ENCODE measurements at regions not wholly inside any gene's neighbourhood (a gene's known extent, or its start where the extent isn't known, plus 50 kb on each side); places are given as distances from the start of the nearest gene placed in this dataset.
"Not testable (repeated sequence)": the region's sequence is repeated elsewhere in the genome, so short reads cannot be mapped to it uniquely, and the experiment has no call there.

DNA sequence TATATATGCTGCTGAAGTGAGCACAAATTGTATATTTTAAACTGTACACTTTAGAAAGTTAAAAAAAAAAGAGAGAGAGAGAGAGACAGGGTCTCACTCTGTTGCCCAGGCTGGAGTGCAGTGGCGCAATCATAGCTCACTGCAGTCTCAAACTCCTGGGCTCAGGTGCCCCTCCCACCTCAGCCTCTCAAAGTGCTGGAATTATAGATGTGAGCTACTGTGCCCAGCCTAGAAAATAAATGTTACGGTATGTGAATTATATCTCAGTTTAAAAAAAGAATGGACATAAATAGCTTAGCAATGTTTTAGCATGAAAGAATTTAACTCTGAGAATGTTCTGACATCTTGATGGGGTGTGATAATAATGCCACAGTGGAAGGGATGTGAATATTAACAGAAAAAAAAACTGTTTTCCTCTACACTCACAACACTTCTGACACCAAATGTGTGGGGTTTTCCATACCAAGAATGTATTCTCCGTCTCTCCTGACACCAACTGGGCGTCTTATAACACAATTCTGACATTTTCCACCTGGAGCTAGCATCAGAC, 162.1 kb downstream of the PLCE1 start:
- TF ChIP-seq, protein P1, sequence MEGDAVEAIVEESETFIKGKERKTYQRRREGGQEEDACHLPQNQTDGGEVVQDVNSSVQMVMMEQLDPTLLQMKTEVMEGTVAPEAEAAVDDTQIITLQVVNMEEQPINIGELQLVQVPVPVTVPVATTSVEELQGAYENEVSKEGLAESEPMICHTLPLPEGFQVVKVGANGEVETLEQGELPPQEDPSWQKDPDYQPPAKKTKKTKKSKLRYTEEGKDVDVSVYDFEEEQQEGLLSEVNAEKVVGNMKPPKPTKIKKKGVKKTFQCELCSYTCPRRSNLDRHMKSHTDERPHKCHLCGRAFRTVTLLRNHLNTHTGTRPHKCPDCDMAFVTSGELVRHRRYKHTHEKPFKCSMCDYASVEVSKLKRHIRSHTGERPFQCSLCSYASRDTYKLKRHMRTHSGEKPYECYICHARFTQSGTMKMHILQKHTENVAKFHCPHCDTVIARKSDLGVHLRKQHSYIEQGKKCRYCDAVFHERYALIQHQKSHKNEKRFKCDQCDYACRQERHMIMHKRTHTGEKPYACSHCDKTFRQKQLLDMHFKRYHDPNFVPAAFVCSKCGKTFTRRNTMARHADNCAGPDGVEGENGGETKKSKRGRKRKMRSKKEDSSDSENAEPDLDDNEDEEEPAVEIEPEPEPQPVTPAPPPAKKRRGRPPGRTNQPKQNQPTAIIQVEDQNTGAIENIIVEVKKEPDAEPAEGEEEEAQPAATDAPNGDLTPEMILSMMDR (IDR thresholded peaks at IDR 0.05): no peak
- no peak for TF ChIP-seq POLR2A (IDR thresholded peaks at IDR 0.05)
- Histone ChIP-seq H3K36me3 (no peaks in the 10 kb centered on the region), H3K4me3 (no peak overlapping the region), H3K4me1 (no peaks in the 10 kb centered on the region), H3K27ac (no peak overlapping the region), H3K27me3 (no peaks in the 10 kb centered on the region), H3K9me3 (no peaks in the 10 kb centered on the region)
- intact Hi-C loops (cut with DNase I): no loop called here
- 77 to 94% methylated on average over 4 of the region's 4 CpGs for WGBS, 2 donors
- DNase-seq: no peak

DNA sequence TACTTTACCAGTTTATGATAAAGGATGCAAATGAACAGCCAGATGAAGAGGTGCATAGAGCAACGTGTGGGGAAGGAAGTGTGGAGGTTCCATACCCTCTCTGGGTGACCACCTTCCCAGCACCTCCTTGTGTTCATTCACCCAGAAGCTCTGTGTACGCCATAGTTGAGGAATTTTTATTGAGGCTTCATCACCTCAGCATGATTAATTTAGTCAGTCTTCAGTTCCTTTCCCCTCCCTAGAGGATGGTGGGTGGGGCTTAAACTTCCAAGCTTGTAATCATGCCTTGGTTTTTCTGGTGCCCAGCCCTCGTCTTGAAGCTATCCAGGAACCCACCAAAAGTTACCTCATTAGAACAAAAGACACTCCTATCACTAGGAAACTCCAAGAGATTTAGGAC, 162.7 kb downstream of the PLCE1 start:
- no peak overlapping the region for H3K4me3 ChIP-seq
- DNase-seq: no peak
- no peak for TF ChIP-seq POLR2A (IDR thresholded peaks at IDR 0.05)
- TF ChIP-seq, protein P1 (IDR thresholded peaks at IDR 0.05): no peak
- H3K9me3 ChIP-seq: no peaks in the 10 kb centered on the region
- whole genome bisulfite sequencing, 2 donors: 37 to 45% methylated on average over 2 to 3 of the region's 3 CpGs
- intact Hi-C loops (cut with DNase I): no loop called here
- no peaks in the 10 kb centered on the region for H3K4me1 ChIP-seq
- no peak overlapping the region for H3K27ac ChIP-seq
- H3K27me3 ChIP-seq: no peaks in the 10 kb centered on the region
- no peaks in the 10 kb centered on the region for H3K36me3 ChIP-seq

DNA sequence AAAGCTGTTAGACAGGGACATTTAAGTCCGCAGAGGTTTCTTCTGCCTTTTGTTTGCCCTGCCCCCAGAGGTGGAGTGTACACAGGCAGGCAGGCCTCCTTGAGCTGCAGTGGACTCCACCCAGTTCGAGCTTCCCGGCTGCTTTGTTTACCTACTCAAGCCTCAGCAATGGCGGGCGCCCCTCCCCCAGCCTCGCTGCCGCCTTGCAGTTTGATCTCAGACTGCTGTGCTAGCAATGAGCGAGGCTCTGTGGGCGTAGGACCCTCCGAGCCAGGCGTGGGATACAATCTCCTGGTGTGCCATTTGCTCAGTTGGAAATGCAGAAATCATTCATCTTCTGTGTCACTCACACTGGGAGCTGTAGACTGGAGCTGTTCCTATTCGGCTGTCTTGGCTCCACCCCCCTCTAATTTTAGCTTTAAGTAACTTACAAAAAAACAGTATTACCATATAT, 171.5 kb downstream of the PLCE1 start:
- DNase-seq; H3K36me3 ChIP-seq; H3K27me3 ChIP-seq; H3K9me3 ChIP-seq; H3K27ac ChIP-seq; H3K4me1 ChIP-seq; H3K4me3 ChIP-seq; intact Hi-C loops (cut with DNase I): not testable (repeated sequence)
- WGBS, 2 donors: 63 to 81% methylated on average over 6 to 9 of the region's 12 CpGs

DNA sequence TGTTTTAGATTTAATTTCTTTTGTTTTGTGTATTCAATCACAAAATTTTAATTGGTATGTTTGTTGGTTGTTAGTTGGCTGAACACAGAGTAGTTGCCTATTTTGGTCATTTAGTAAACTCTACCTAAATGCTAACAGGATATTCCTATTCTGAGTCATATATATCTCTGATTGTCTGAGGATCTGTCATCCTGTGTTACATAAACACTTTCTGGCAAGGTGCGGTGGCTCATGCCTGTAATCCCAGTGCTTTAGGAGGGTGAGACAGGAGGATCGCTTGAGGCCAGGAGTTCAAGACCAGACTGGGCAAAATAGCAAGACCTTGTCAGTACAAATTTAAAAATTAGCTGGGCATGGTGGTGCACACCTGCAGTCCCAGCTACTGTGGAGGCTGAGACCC, 178.6 kb downstream of the PLCE1 start:
- DNase-seq: no peak
- H3K27me3 ChIP-seq: no peaks in the 10 kb centered on the region
- TF ChIP-seq, protein P1 (IDR thresholded peaks at IDR 0.05): no peak
- no peak for TF ChIP-seq POLR2A (IDR thresholded peaks at IDR 0.05)
- no peaks in the 10 kb centered on the region for H3K4me1 ChIP-seq
- H3K36me3 ChIP-seq: no peaks in the 10 kb centered on the region
- no peaks in the 10 kb centered on the region for H3K9me3 ChIP-seq
- no peak overlapping the region for H3K4me3 ChIP-seq
- peak overlapping the region in 1 of 4 donors; percentile 25 for H3K27ac ChIP-seq
- WGBS, 2 donors: 60 to 79% methylated on average over 2 of the region's 2 CpGs
- intact Hi-C loops (cut with DNase I): no loop called here

DNA sequence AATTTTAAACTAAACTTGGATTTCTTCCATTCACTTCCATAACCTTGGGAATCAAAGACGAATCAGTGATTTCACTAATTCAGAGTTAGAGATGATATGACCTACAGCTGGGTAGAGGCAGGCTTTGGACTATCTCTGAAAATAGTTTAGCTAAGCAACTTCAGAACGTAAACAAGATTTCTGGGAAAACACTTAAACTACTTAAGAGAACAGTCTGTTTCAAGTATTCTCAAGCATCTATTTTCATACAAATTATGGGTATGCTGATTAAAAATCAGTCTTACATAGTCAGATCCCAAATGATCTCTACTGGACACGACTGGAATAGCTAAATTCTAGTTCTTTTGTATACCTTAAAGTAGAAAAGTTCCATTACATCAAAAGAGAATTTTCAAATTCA, 179.9 kb downstream of the PLCE1 start:
- 57 to 63% methylated on average over 3 of the region's 3 CpGs for whole genome bisulfite sequencing, 2 donors
- no peak for DNase-seq
- peaks cover 0 to 5% (median 0%) of the 10 kb centered on the region in 3 donors for H3K4me1 ChIP-seq
- intact Hi-C loops (cut with DNase I): no loop called here
- peak overlapping the region in 1 of 4 donors; percentile 25 for H3K27ac ChIP-seq
- no peaks in the 10 kb centered on the region for H3K9me3 ChIP-seq
- no peaks in the 10 kb centered on the region for H3K27me3 ChIP-seq
- TF ChIP-seq POLR2A (IDR thresholded peaks at IDR 0.05): no peak
- TF ChIP-seq, protein P1 (IDR thresholded peaks at IDR 0.05): no peak
- no peaks in the 10 kb centered on the region for H3K36me3 ChIP-seq
- no peak overlapping the region for H3K4me3 ChIP-seq

DNA sequence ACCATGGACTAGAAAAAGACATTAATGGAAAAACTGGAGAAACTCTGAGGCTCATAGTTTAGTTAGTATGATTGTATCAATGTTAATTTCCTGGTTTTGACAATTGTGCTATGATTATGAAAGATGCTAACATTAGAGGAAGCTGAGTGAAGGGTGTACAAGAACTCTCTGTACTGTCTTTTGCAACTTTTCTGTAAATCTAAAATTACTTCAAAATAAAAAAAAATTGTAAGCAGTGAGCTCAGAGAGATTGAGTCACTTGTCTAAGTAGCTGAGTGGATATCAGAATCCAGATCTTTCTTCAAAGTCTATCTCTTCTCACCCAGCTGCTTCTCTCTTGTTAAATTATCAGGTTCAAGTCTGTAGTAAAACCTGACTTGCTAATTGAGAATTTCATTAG, 181.1 kb downstream of the PLCE1 start:
- no peak overlapping the region for H3K4me3 ChIP-seq
- no peak for TF ChIP-seq POLR2A (IDR thresholded peaks at IDR 0.05)
- TF ChIP-seq, protein P1 (IDR thresholded peaks at IDR 0.05): no peak
- intact Hi-C loops (cut with DNase I): no loop called here
- DNase-seq: no peak
- no peaks in the 10 kb centered on the region for H3K27me3 ChIP-seq
- peaks cover 0 to 5% (median 0%) of the 10 kb centered on the region in 3 donors for H3K4me1 ChIP-seq
- H3K27ac ChIP-seq: no peak overlapping the region
- H3K9me3 ChIP-seq: no peaks in the 10 kb centered on the region
- H3K36me3 ChIP-seq: no peaks in the 10 kb centered on the region
